ENCODE measurements at regions not wholly inside any gene's neighbourhood (a gene's known extent, or its start where the extent isn't known, plus 50 kb on each side); places are given as distances from the start of the nearest gene placed in this dataset.

DNA sequence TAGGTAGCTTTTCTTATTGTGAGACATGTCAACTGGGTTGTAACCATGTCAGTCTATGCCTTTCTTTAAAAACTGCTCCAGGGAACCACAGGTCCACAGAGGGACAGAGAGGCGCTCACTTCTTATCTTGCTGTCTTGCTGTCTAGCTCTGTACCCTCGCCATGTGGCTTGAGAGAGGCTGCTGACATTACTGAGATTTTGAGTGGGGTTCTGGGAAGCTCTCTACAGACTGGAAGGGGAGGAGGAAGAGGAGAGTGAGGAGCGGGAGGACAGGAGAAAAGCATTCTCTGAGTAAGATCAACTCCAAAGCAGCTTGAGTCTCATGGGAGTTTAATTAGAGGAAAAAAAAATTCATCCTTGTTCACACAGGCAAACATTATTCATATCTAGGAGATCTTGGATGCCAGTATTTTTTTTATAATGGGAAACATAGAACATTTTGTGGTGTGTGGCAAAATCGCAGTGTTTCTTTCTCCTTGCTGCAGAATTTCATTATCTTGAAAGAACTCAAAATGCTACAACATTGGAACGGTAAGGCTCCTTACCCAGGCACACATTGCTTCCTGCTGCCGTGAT lies 1037.0 kb upstream of the NR2F2 start:
- TF ChIP-seq, protein P1, sequence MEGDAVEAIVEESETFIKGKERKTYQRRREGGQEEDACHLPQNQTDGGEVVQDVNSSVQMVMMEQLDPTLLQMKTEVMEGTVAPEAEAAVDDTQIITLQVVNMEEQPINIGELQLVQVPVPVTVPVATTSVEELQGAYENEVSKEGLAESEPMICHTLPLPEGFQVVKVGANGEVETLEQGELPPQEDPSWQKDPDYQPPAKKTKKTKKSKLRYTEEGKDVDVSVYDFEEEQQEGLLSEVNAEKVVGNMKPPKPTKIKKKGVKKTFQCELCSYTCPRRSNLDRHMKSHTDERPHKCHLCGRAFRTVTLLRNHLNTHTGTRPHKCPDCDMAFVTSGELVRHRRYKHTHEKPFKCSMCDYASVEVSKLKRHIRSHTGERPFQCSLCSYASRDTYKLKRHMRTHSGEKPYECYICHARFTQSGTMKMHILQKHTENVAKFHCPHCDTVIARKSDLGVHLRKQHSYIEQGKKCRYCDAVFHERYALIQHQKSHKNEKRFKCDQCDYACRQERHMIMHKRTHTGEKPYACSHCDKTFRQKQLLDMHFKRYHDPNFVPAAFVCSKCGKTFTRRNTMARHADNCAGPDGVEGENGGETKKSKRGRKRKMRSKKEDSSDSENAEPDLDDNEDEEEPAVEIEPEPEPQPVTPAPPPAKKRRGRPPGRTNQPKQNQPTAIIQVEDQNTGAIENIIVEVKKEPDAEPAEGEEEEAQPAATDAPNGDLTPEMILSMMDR (IDR thresholded peaks at IDR 0.05; ENCODE audit: low read length), result no peak
- TF ChIP-seq EZH2 (optimal IDR thresholded peaks at IDR 0.05; ENCODE audit: low read depth, low read length) (no peak), EZH2phosphoT487 (IDR thresholded peaks at IDR 0.05; ENCODE audit: low read length) (no peak)

All from MM.1S (cell line).